ENCODE measurements at regions not wholly inside any gene's neighbourhood (a gene's known extent, or its start where the extent isn't known, plus 50 kb on each side); places are given as distances from the start of the nearest gene placed in this dataset.
"Not testable (repeated sequence)": the region's sequence is repeated elsewhere in the genome, so short reads cannot be mapped to it uniquely, and the experiment has no call there.

GRCh38 chr22:27581688-27582087 is 219.9 kb downstream of the MN1 start:
- DNase-seq (ENCODE audit: low read depth, low spot score) = no peak

GRCh38 chr22:27583856-27584255 is 217.7 kb downstream of the MN1 start:
- no peak for DNase-seq (ENCODE audit: low read depth, low spot score)

- no peak for DNase-seq (ENCODE audit: low read depth, low spot score)
Measured at GRCh38 chr22:27585141-27585540, 216.4 kb downstream of the MN1 start.

- DNase-seq (ENCODE audit: low read depth, low spot score) = no peak
Measured at GRCh38 chr22:27588268-27588667, 213.3 kb downstream of the MN1 start.

GRCh38 chr22:27588915-27589314 is 212.6 kb downstream of the MN1 start:
- DNase-seq (ENCODE audit: low read depth, low spot score) = no peak

GRCh38 chr22:27591060-27591459 is 210.5 kb downstream of the MN1 start:
- DNase-seq (ENCODE audit: low read depth, low spot score) = no peak

GRCh38 chr22:27593378-27593777 is 208.2 kb downstream of the MN1 start:
- no peak for DNase-seq (ENCODE audit: low read depth, low spot score)

- DNase-seq (ENCODE audit: low read depth, low spot score) = no peak
Measured at GRCh38 chr22:27594020-27594419, 207.5 kb downstream of the MN1 start.

- no peak for DNase-seq (ENCODE audit: low read depth, low spot score)
Measured at GRCh38 chr22:27594474-27595134, 207.0 kb downstream of the MN1 start.

GRCh38 chr22:27596133-27596870 is 205.3 kb downstream of the MN1 start:
- DNase-seq (ENCODE audit: low read depth, low spot score) = no peak

GRCh38 chr22:27597703-27598444 is 203.7 kb downstream of the MN1 start:
- no peak for DNase-seq (ENCODE audit: low read depth, low spot score)

- no peak for DNase-seq (ENCODE audit: low read depth, low spot score)
Measured at GRCh38 chr22:27598792-27599191, 202.8 kb downstream of the MN1 start.

- no peak for DNase-seq (ENCODE audit: low read depth, low spot score)
Measured at GRCh38 chr22:27601195-27601594, 200.4 kb downstream of the MN1 start.

GRCh38 chr22:27602390-27602789 is 199.2 kb downstream of the MN1 start:
- no peak for DNase-seq (ENCODE audit: low read depth, low spot score)

- no peak for DNase-seq (ENCODE audit: low read depth, low spot score)
Measured at GRCh38 chr22:27603111-27603799, 198.3 kb downstream of the MN1 start.

- no peak for DNase-seq (ENCODE audit: low read depth, low spot score)
Measured at GRCh38 chr22:27603800-27604144, 197.8 kb downstream of the MN1 start.

GRCh38 chr22:27605390-27605789 is 196.2 kb downstream of the MN1 start:
- DNase-seq (ENCODE audit: low read depth, low spot score) = no peak

GRCh38 chr22:27607750-27608149 is 193.8 kb downstream of the MN1 start:
- not testable (repeated sequence) for DNase-seq (ENCODE audit: low read depth, low spot score)

- no peak for DNase-seq (ENCODE audit: low read depth, low spot score)
Measured at GRCh38 chr22:27609451-27609888, 192.1 kb downstream of the MN1 start.

GRCh38 chr22:27610164-27610563 is 191.4 kb downstream of the MN1 start:
- not testable (repeated sequence) for DNase-seq (ENCODE audit: low read depth, low spot score)

- no peak for DNase-seq (ENCODE audit: low read depth, low spot score)
Measured at GRCh38 chr22:27610863-27611786, 190.4 kb downstream of the MN1 start.

All from brain pericyte (primary cell).